ENCODE measurements at regions not wholly inside any gene's neighbourhood (a gene's known extent, or its start where the extent isn't known, plus 50 kb on each side); places are given as distances from the start of the nearest gene placed in this dataset.
A peak's percentile ranks its signal among the peaks of the same experiment; 100 is the strongest.
"Not testable (repeated sequence)": the region's sequence is repeated elsewhere in the genome, so short reads cannot be mapped to it uniquely, and the experiment has no call there.

DNA sequence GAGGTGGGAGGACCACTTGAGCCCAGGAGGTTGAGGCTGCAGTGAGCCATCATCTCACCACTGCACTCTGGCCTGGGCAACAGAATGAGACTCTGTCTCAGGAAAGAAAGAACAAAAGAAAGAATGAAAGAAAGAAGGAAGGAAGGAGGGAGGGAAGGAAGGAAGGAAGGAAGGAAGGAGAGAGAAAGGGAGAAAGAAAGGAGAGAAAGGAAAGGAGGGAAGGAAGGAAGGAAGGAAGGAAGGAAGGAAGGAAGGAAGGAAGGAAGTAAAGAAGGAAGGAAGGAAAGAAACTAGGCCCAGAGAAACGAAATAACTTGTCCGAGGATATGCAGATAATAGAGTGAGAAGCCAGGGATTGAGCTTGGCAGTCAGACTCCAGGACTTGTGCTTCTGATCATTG is 102.1 kb downstream of the SKIDA1 start:
- Mint-ChIP-seq H3K4me1 (ENCODE audit: low read depth in 2 of 2) (no peaks in the 10 kb centered on the region), H3K27me3 (peaks cover 5 to 13% of the 10 kb centered on the region in 2 donors), H3K27ac (no peak overlapping the region), H3K9me3 (no peaks in the 10 kb centered on the region), H3K4me3 (no peak overlapping the region), H3K36me3 (no peaks in the 10 kb centered on the region)
- no peak for DNase-seq (ENCODE audit: low spot score)
- ATAC-seq = no peak

DNA sequence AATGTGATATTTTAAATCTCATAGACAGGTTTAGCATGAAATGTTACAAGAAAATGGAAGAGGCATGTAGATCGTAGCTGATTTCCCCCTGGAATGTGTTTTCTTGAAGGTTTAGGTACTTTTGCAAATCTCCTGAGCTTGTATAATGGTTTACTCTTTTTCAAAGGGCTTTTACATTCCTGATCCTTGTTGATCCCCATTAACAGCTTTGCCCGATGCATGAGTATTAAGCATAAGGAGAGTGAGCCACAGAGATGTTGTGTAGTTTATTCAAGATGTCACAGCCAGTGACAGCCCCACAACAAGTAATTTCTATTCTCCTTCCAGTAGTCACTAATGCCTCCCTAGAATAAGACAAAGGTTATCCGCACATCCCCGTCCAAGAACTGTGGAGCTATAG is 103.7 kb downstream of the SKIDA1 start:
- no peak for ATAC-seq
- H3K9me3 Mint-ChIP-seq = no peaks in the 10 kb centered on the region
- no peak overlapping the region for H3K4me3 Mint-ChIP-seq
- no peak overlapping the region for H3K27ac Mint-ChIP-seq
- no peak for DNase-seq (ENCODE audit: low spot score)
- H3K27me3 Mint-ChIP-seq = peaks cover 0 to 10% of the 10 kb centered on the region in 2 donors
- H3K36me3 Mint-ChIP-seq = no peaks in the 10 kb centered on the region
- no peaks in the 10 kb centered on the region for H3K4me1 Mint-ChIP-seq (ENCODE audit: low read depth in 2 of 2)

DNA sequence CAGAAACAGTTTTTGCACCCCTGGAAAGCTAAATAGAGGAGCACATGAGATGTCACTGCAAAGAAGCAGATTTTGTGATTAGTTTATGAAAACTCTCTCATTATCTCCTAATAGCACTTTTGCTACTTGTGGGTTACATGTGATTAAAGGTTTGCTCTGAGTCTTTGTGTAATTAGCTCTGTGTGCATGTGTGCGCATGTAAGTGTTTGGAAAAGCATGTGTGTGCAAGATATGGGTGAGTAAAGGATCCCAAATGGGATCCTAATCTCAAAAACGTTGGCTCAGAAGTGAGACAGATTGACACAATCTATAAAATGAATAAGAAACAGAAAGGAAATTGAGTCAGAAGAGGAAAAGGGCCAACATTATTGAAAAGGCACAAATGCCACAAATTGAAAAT is 104.5 kb downstream of the SKIDA1 start:
- no peaks in the 10 kb centered on the region for H3K36me3 Mint-ChIP-seq

DNA sequence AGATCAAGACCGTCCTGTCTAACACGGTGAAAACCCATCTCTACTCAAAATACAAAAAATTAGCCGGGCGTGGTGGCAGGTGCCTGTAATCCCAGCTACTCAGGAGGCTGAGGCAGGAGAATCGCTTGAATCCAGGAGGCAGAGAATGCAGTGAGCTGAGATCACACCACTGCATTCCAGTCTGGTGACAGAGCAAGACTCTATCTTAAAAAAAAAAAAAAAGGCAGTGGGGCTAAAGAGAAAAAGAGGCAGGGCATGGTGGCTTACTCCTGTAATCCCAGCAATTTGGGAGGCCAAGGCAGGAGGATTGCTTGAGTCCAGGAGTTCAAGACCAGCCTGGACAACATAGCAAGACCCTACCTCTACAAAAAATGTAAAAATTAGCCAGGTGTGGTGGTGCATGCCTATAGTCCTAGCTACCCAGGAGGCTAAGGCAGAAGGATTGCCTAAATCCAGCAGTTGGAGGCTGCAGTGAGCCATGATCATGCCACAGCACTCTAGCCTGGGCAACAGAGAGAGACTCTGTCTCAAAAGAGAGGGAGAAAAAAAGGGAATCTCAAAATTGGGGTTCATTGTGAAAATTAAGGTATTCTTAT is 106.4 kb downstream of the SKIDA1 start:
- not testable (repeated sequence) for H3K27ac Mint-ChIP-seq, H3K27me3 Mint-ChIP-seq

More for the DNA sequence above, 104.5 kb downstream of the SKIDA1 start:
- ATAC-seq = no peak
- Mint-ChIP-seq H3K9me3 (no peaks in the 10 kb centered on the region), H3K4me3 (no peak overlapping the region), H3K4me1 (ENCODE audit: low read depth in 2 of 2) (no peaks in the 10 kb centered on the region), H3K27me3 (peaks cover 0 to 10% of the 10 kb centered on the region in 2 donors), H3K27ac (no peak overlapping the region)
- no peak for DNase-seq (ENCODE audit: low spot score)

DNA sequence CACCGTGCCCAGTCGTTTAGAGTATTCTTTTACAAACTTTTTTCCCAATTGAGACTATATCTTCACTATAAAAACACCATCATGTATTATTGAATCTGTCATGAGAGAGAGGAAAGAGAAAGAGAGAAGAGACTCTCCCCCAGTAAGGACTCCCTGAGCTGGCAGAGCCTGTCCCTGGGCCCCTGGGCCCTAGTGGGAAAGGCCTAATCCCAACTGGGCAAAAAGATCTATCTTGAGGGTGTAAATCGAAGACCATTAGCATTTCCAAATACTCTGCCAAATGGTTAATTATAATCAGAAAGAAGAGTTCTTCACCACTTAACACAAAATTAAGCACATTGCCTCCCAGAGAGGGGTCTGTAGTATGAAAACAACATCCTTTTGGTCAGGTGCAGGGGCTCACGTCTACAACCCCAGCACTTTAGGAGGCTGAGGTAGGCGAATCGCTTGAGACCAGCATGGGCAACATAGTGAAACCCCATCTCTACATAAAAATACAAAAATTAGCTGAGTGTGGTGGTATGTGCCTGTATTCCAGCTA is 108.2 kb downstream of the SKIDA1 start:
- no peak for ATAC-seq
- Mint-ChIP-seq H3K36me3 (no peaks in the 10 kb centered on the region), H3K4me3 (no peak overlapping the region), H3K27me3 (peaks cover 8 to 12% of the 10 kb centered on the region in 2 donors), H3K27ac (no peak overlapping the region), H3K4me1 (ENCODE audit: low read depth in 2 of 2) (no peaks in the 10 kb centered on the region), H3K9me3 (no peaks in the 10 kb centered on the region)
- DNase-seq (ENCODE audit: low spot score) = no peak

More for the DNA sequence above, 106.4 kb downstream of the SKIDA1 start:
- H3K4me1 Mint-ChIP-seq (ENCODE audit: low read depth in 2 of 2); DNase-seq (ENCODE audit: low spot score); H3K4me3 Mint-ChIP-seq; H3K9me3 Mint-ChIP-seq; H3K36me3 Mint-ChIP-seq; ATAC-seq: not testable (repeated sequence)

DNA sequence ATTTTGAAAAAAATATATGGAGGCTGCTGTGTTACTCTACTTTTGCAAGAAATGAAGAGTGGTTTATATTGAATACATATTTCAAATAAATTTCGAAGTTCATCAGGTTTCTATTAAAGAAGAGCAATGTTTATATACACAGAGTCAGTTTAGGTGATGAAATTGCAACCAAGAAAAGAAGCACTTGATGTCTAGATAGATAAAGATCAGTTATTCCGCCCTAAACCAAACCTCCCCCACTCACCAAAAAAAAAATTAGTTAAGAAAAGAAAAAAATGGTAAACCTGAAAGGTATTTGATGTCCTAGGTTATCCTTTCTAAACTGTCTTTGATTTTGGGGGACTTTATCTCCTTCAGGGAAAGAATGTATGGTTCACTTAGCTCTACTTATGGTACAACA is 111.8 kb downstream of the SKIDA1 start:
- Mint-ChIP-seq H3K27me3 (peaks cover 10 to 19% of the 10 kb centered on the region in 2 donors), H3K4me1 (ENCODE audit: low read depth in 2 of 2) (no peaks in the 10 kb centered on the region), H3K9me3 (no peaks in the 10 kb centered on the region), H3K36me3 (no peaks in the 10 kb centered on the region), H3K27ac (no peak overlapping the region), H3K4me3 (no peak overlapping the region)
- ATAC-seq = no peak
- no peak for DNase-seq (ENCODE audit: low spot score)

DNA sequence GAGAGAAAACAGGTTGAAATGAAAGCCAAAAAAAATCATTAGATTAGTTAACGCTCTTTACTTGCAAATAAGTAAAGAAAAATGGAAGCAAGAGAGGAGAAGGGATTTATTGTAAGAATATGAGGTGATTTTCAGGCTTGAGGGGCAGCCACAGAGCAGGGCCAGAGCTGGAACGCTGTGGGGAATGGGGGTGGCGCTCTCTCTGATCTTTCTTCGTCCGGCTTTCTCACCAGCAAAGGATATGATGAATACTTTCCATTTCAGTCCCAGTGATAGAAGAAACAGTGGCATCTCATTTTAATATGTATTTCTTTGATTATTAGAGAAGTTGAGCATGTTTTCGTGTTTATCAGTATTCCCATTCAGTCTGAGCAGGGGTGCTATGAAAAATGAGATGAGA is 112.2 kb downstream of the SKIDA1 start:
- no peaks in the 10 kb centered on the region for H3K4me1 Mint-ChIP-seq (ENCODE audit: low read depth in 2 of 2)
- H3K9me3 Mint-ChIP-seq = no peaks in the 10 kb centered on the region
- DNase-seq (ENCODE audit: low spot score) (no peak), ATAC-seq (no peak)
- no peak overlapping the region for H3K4me3 Mint-ChIP-seq
- no peak overlapping the region for H3K27ac Mint-ChIP-seq
- H3K36me3 Mint-ChIP-seq = no peaks in the 10 kb centered on the region
- H3K27me3 Mint-ChIP-seq = peaks cover 10 to 19% of the 10 kb centered on the region in 2 donors

DNA sequence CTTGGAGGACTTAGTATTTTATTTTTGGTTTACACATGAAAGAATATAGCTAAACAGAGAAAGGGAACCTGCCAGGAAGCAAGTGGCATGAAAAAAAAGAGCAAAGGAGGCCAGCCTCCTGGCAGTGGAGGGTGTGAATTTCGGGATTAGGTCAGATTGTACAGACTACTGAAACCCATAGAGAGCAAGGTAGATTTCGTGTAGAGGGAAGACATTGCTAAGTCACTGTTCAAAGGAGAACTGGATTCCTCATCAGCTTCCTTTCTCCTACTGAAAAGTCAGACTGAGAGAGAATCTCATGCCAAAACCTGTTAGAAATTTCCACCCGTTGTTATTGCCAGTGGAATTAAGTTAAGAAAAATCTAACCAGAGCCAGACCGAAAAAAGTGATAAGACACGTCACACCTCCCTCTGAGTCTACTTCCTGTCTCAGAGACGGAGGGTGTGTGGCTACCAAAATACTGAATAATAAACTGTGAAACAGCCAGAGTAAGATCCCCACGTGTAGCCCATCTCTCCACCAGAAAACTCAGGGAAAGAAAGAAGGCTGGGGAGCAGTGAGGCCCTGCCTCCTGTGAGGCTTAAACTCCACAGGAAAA is 118.8 kb downstream of the SKIDA1 start:
- DNase-seq (ENCODE audit: low spot score) (no peak), ATAC-seq (peak; percentile 61 to 72)
- Mint-ChIP-seq H3K36me3 (no peaks in the 10 kb centered on the region), H3K27ac (peak overlapping the region; percentile 14 to 68), H3K4me3 (peak overlapping the region; percentile 47), H3K27me3 (peaks cover 1 to 4% of the 10 kb centered on the region in 2 donors), H3K9me3 (no peaks in the 10 kb centered on the region), H3K4me1 (ENCODE audit: low read depth in 2 of 2) (peaks cover 8 to 13% of the 10 kb centered on the region in 2 donors)

DNA sequence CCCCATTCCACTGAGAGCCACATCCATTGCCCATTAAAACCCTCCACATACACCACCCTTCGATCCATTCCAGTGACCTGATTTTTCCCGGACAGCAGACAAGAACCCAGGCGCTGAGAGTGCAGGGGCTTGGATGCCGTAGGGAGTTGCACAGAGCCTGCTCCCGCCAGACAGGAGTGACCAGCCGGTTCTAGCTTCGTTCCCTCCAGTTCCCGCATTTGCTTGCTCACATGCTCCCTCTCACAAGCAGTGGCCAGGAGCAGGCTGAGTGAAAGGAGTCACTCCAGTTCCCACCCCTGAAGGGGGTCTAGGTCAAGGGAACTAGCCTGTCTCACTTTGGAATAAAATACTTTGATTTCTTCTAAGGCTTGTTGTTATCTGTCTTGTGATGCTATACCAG is 119.5 kb downstream of the SKIDA1 start:
- peak overlapping the region; percentile 14 to 68 for H3K27ac Mint-ChIP-seq
- H3K36me3 Mint-ChIP-seq = no peaks in the 10 kb centered on the region
- H3K27me3 Mint-ChIP-seq = peaks cover 0 to 2% of the 10 kb centered on the region in 2 donors
- no peaks in the 10 kb centered on the region for H3K9me3 Mint-ChIP-seq
- ATAC-seq = no peak
- DNase-seq (ENCODE audit: low spot score) = no peak
- H3K4me1 Mint-ChIP-seq (ENCODE audit: low read depth in 2 of 2) = peaks cover 8 to 13% of the 10 kb centered on the region in 2 donors
- H3K4me3 Mint-ChIP-seq = peak overlapping the region; percentile 47

DNA sequence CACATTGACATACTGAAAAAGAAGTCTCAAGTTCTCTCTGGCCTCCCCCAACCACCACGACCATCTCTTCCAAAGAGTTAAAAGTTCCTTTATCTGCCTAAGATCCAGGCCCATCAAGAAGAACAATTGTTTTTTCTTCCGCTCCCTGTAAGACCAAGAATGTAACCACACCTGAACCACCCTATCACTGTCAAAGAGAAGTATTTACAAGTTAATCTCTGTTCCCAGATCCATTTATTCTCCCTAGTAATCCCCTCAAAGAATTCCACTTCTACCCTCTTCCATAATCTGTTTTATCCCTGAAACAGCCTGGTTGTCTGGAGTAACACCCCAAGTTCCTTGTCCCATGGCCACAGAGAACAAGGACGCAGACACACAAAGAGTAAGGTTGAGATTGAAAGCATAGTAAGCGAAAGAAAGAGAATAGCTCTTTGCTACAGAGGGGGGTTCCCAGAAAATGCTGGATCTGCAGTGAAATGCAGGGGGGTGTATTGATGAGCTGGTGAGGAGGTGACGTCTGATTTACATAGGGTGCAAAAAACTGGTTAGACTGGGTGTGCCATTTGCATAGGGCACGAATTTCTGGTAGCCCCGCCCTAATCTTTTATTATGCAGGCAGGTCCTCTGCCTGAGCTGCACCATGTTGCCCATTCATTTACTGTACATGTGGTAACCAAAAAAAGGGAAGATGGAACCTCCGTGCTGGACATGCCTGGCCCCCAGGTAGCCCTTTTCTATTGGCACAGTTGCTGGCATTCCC is 122.0 kb downstream of the SKIDA1 start:
- Mint-ChIP-seq H3K4me1 (ENCODE audit: low read depth in 2 of 2) (peaks cover 8 to 13% of the 10 kb centered on the region in 2 donors), H3K9me3 (no peaks in the 10 kb centered on the region), H3K36me3 (no peaks in the 10 kb centered on the region), H3K4me3 (no peak overlapping the region), H3K27ac (no peak overlapping the region), H3K27me3 (peaks cover 2 to 6% of the 10 kb centered on the region in 2 donors)
- ATAC-seq (no peak), DNase-seq (ENCODE audit: low spot score) (no peak)

DNA sequence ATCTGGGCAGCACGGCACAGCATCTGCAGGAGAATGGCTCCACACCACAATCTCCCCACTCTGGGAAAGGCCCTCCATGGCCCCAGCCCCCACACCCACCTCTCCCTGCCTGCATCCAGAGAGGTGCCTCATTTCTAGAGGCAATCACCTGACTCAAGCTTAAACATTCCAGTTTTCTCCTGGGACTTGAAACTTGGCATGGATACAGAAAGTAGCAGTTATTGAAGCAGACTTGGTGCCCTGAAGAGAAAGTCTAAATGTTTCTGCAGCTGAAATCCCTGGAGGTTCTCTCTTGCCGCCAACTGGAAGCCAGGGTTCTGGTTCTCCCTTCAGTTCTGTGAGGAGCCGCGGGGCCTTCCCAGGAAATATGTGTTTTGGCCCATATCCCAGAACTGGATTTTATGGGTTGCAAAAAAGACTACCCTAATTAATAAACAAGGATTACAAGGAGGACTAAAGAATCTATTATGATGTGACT is 122.8 kb downstream of the SKIDA1 start:
- Mint-ChIP-seq H3K36me3 (no peaks in the 10 kb centered on the region), H3K27me3 (peaks cover 2 to 6% of the 10 kb centered on the region in 2 donors), H3K9me3 (no peaks in the 10 kb centered on the region), H3K4me3 (no peak overlapping the region), H3K27ac (no peak overlapping the region), H3K4me1 (ENCODE audit: low read depth in 2 of 2) (peaks cover 8 to 13% of the 10 kb centered on the region in 2 donors)
- no peak for DNase-seq (ENCODE audit: low spot score)
- ATAC-seq = no peak

DNA sequence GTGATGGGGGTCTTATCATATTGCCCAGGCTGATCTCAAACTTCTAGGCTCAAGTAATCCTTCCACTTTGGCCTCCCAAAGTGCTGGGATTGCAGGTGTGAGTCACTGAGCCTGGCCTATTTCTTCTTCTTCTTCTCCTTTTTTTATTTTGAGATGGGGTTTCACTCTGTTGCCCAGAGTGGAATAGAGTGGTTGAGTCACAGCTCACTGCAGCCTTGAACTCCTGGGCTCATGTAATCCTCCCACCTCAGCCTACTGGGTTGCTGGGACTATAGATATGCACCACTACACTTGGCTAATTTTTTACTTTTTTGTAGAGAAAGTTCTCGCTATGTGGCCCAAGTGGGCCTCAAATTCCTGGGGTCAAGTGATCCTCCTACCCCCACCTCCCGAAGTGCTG is 124.3 kb downstream of the SKIDA1 start:
- H3K9me3 Mint-ChIP-seq = no peaks in the 10 kb centered on the region
- peaks cover 0 to 2% of the 10 kb centered on the region in 2 donors for H3K4me1 Mint-ChIP-seq (ENCODE audit: low read depth in 2 of 2)
- H3K27ac Mint-ChIP-seq = no peak overlapping the region
- no peaks in the 10 kb centered on the region for H3K36me3 Mint-ChIP-seq
- no peak overlapping the region for H3K4me3 Mint-ChIP-seq
- no peak for DNase-seq (ENCODE audit: low spot score)
- H3K27me3 Mint-ChIP-seq = peaks cover 5 to 6% of the 10 kb centered on the region in 2 donors
- no peak for ATAC-seq

DNA sequence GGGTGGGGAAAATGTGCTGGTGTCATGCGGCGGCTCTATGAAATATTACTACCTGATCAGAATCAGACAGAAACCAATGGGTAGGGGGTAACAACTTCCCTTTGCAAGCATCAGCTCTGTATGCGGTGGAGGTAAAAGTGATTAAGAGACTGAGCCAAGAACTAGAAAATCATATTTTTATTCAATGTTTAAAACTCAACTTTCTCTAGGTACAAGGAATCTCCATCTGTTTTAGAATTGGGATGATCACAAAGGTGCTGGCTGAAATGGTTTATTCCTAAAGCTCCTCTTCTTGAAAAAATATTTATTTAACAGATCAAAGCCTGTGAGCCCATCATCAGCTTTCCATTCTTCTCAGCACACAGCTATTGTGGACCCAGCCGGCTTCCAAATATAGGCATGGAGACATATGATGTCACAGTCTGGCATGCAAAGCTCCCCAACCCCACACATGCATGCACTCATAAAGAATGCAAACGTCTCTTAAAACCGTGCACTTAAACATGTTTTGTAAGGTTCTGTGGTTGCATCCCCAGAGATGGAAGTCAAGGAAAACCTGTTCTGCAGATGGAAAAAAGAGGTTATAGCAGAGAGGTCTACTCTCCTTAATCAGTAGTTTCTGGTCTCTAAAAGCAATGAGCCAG is 126.0 kb downstream of the SKIDA1 start:
- DNase-seq (ENCODE audit: low spot score) = no peak
- Mint-ChIP-seq H3K27me3 (peaks cover 6 to 8% of the 10 kb centered on the region in 2 donors), H3K27ac (no peak overlapping the region), H3K9me3 (peaks cover 3% of the 10 kb centered on the region), H3K4me3 (no peak overlapping the region), H3K4me1 (ENCODE audit: low read depth in 2 of 2) (no peaks in the 10 kb centered on the region), H3K36me3 (no peaks in the 10 kb centered on the region)
- no peak for ATAC-seq
